ENCODE measurements at regions not wholly inside any gene's neighbourhood (a gene's known extent, or its start where the extent isn't known, plus 50 kb on each side); places are given as distances from the start of the nearest gene placed in this dataset.

GRCh38 chr6:26165261-26165790, 78.1 kb downstream of the HFE start:
- TF ChIP-seq CTCF (IDR thresholded peaks at IDR 0.05), result no peak
- no peak for TF ChIP-seq POLR2A (IDR thresholded peaks at IDR 0.05)
